ENCODE measurements at regions not wholly inside any gene's neighbourhood (a gene's known extent, or its start where the extent isn't known, plus 50 kb on each side); places are given as distances from the start of the nearest gene placed in this dataset.

GRCh38 chr6:133697666-133698065 lies 191.2 kb upstream of the TCF21 start:
- no peak for DNase-seq

GRCh38 chr6:133698272-133698671 lies 190.6 kb upstream of the TCF21 start:
- no peak for DNase-seq

GRCh38 chr6:133699741-133700385 lies 189.1 kb upstream of the TCF21 start:
- DNase-seq: no peak

GRCh38 chr6:133701633-133702331 lies 187.1 kb upstream of the TCF21 start:
- no peak for DNase-seq

- no peak for DNase-seq
Observed at GRCh38 chr6:133704371-133704770, 184.5 kb upstream of the TCF21 start.

GRCh38 chr6:133705066-133705465 lies 183.8 kb upstream of the TCF21 start:
- DNase-seq: no peak

GRCh38 chr6:133705731-133706130 lies 183.2 kb upstream of the TCF21 start:
- DNase-seq: no peak

GRCh38 chr6:133707456-133707855 lies 181.5 kb upstream of the TCF21 start:
- no peak for DNase-seq

- no peak for DNase-seq
Observed at GRCh38 chr6:133710826-133711225, 178.1 kb upstream of the TCF21 start.

- DNase-seq: no peak
Observed at GRCh38 chr6:133715270-133715669, 173.6 kb upstream of the TCF21 start.

GRCh38 chr6:133724726-133725125 lies 164.2 kb upstream of the TCF21 start:
- no peak for DNase-seq

GRCh38 chr6:133726188-133726587 lies 162.7 kb upstream of the TCF21 start:
- DNase-seq: no peak

GRCh38 chr6:133730881-133731280 lies 158.0 kb upstream of the TCF21 start:
- no peak for DNase-seq

GRCh38 chr6:133740218-133740617 lies 148.7 kb upstream of the TCF21 start:
- DNase-seq: no peak

- no peak for DNase-seq
Observed at GRCh38 chr6:133740816-133741215, 148.1 kb upstream of the TCF21 start.

- DNase-seq: no peak
Observed at GRCh38 chr6:133741375-133741861, 147.5 kb upstream of the TCF21 start.

- no peak for DNase-seq
Observed at GRCh38 chr6:133743621-133744020, 145.3 kb upstream of the TCF21 start.

GRCh38 chr6:133746417-133746770 lies 142.5 kb upstream of the TCF21 start:
- no peak for DNase-seq

GRCh38 chr6:133748628-133749027 lies 140.3 kb upstream of the TCF21 start:
- DNase-seq: no peak

GRCh38 chr6:133749427-133749826 lies 139.5 kb upstream of the TCF21 start:
- no peak for DNase-seq

- no peak for DNase-seq
Observed at GRCh38 chr6:133752129-133752528, 136.8 kb upstream of the TCF21 start.

- DNase-seq: no peak
Observed at GRCh38 chr6:133753756-133754155, 135.2 kb upstream of the TCF21 start.

GRCh38 chr6:133754298-133754697 lies 134.6 kb upstream of the TCF21 start:
- DNase-seq: no peak

GRCh38 chr6:133756078-133756695 lies 132.7 kb upstream of the TCF21 start:
- DNase-seq: no peak

Measured in stimulated activated CD4-positive, alpha-beta T cell treated with anti-CD3 and anti-CD28 coated beads, Interleukin-4, amount 100 ng/mL, for 1 hour (primary cell).